Gastroesophageal sphincter (tissue), 4 donors: ENCODE measurements at regions not wholly inside any gene's neighbourhood (a gene's known extent, or its start where the extent isn't known, plus 50 kb on each side); places are given as distances from the start of the nearest gene placed in this dataset.

Source experiments
- ATAC-seq: fragments of 150-250 bp; one replicate; pipeline ENCODE4 v1.9.1; 2016; ENCODE audit warnings: mild to moderate bottlenecking, moderate library complexity
- H3K27ac ChIP-seq, 4 donors: fragments of 200-600 bp; sonication (generic) in 3 of 4; 1 replicate in 3 of 4; 2 replicates in 1 of 4; pipeline ENCODE4 v1.5.1; 2016 to 2019
- H3K27me3 ChIP-seq: fragments of 200-600 bp; sonication (generic); one replicate; pipeline ENCODE4 v1.5.1; 2019
- H3K36me3 ChIP-seq, 2 donors: fragments of 200-600 bp; sonication (generic); one replicate each; pipeline ENCODE4 v1.5.1; 2019; ENCODE audit warnings: control low read depth in 1 of 2
- H3K4me1 ChIP-seq, 3 donors: fragments of 200-600 bp; sonication (generic); 1 replicate in 2 of 3; 2 replicates in 1 of 3; pipeline ENCODE4 v1.5.1; 2016 to 2019; ENCODE audit warnings: control low read depth in 2 of 3
- H3K4me3 ChIP-seq, 2 donors: fragments of 200-600 bp; sonication (generic); one replicate each; pipeline ENCODE4 v1.5.1; 2019; ENCODE audit warnings: mild to moderate bottlenecking in 1 of 2, moderate library complexity in 1 of 2
- H3K9me3 ChIP-seq, 3 donors: fragments of 200-600 bp; sonication (generic); one replicate each; pipeline ENCODE4 v1.5.1; 2017 to 2019; ENCODE audit warnings: control low read depth in 2 of 3
- EP300 ChIP-seq: sonication (generic); formaldehyde crosslinking; IDR thresholded peaks from one replicate; pipeline ENCODE4 v1.6.1; 2017; ENCODE audit warnings: antibody characterized with exemption, mild to moderate bottlenecking
- POLR2A ChIP-seq, 2 donors: fragments of 450-650 bp; IDR thresholded peaks; one replicate each; pipeline ENCODE4 v1.6.1; 2017; ENCODE audit warnings: antibody characterized with exemption in 2 of 2, mild to moderate bottlenecking in 2 of 2, moderate library complexity in 1 of 2
- POLR2AphosphoS5 ChIP-seq: sonication (generic); formaldehyde crosslinking; IDR thresholded peaks from one replicate; pipeline ENCODE4 v1.6.1; 2017; ENCODE audit warnings: antibody characterized with exemption
- WGBS, 2 donors: methylation state at CpG; one replicate each; pipeline ENCODE4 v1.1.5; 2018; ENCODE audit warnings: low coverage in 1 of 2; 5-methylcytosine and 5-hydroxymethylcytosine counted together
- TF ChIP-seq, protein P1 (sequence below), 4 experiments: fragments of 200-600 bp in 2 of 4; fragments of 450-650 bp in 2 of 4; sonication (generic) in 1 of 4; IDR thresholded peaks; one replicate each; pipeline ENCODE4 v1.5.1; 2017 to 2019; ENCODE audit warnings: antibody characterized with exemption in 4 of 4, mild to moderate bottlenecking in 2 of 4, moderate library complexity in 2 of 4

DNA sequence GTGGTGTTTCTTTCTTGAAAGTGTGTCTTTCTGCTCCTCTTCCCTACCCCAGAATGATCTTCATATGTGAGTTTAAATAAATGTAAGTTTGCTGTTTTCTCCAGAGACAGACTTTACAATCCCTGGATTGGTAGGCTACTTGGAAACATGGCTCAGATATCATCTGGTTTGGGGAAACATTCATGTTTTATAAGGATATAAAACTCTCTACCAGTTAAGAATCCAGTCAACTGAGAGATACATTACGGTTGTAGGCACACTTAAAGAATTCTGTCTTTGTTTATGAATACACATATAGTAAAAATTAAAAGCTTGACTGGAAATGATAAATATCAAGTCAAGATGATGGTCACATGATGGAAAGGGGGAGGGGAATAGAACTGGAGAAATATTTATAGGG, 739.3 kb downstream of the SLC4A3 start:
- no peaks in the 10 kb centered on the region for H3K9me3 ChIP-seq
- TF ChIP-seq, protein P1, sequence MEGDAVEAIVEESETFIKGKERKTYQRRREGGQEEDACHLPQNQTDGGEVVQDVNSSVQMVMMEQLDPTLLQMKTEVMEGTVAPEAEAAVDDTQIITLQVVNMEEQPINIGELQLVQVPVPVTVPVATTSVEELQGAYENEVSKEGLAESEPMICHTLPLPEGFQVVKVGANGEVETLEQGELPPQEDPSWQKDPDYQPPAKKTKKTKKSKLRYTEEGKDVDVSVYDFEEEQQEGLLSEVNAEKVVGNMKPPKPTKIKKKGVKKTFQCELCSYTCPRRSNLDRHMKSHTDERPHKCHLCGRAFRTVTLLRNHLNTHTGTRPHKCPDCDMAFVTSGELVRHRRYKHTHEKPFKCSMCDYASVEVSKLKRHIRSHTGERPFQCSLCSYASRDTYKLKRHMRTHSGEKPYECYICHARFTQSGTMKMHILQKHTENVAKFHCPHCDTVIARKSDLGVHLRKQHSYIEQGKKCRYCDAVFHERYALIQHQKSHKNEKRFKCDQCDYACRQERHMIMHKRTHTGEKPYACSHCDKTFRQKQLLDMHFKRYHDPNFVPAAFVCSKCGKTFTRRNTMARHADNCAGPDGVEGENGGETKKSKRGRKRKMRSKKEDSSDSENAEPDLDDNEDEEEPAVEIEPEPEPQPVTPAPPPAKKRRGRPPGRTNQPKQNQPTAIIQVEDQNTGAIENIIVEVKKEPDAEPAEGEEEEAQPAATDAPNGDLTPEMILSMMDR (IDR thresholded peaks at IDR 0.05): no peak
- TF ChIP-seq POLR2A (IDR thresholded peaks at IDR 0.05) (no peak), POLR2AphosphoS5 (no peak), EP300 (no peak)
- no peaks in the 10 kb centered on the region for H3K4me1 ChIP-seq
- no peak overlapping the region for H3K4me3 ChIP-seq
- H3K27me3 ChIP-seq: no peaks in the 10 kb centered on the region
- 88 to 100% methylated on average over 1 of the region's 1 CpG for WGBS, 2 donors
- H3K27ac ChIP-seq: no peak overlapping the region
- ATAC-seq: no peak
- H3K36me3 ChIP-seq: no peaks in the 10 kb centered on the region

DNA sequence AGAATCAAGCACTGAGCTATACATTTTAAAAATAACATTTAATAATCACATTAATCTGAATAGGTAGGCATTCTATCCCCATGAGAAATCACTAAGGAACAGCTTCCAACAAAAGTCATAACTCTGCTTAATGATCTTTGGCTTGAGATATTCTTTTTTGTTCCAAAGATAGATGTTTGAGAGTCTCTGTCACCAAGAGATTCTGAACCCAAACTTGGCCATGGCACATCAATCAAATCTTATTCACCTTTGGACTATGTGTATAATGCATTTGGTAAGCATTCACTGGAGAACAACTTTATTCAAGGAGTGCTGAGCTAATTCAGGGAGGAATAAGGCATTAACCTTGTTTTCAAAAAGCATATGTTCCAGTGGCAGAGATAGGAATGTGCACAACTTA, 743.3 kb downstream of the SLC4A3 start:
- Histone ChIP-seq H3K4me1 (no peaks in the 10 kb centered on the region), H3K9me3 (no peaks in the 10 kb centered on the region), H3K27ac (no peak overlapping the region), H3K27me3 (no peaks in the 10 kb centered on the region), H3K4me3 (no peak overlapping the region), H3K36me3 (no peaks in the 10 kb centered on the region)
- TF ChIP-seq EP300 (no peak), POLR2A (IDR thresholded peaks at IDR 0.05) (no peak)
- TF ChIP-seq, protein P1 (IDR thresholded peaks at IDR 0.05): no peak
- ATAC-seq: no peak

DNA sequence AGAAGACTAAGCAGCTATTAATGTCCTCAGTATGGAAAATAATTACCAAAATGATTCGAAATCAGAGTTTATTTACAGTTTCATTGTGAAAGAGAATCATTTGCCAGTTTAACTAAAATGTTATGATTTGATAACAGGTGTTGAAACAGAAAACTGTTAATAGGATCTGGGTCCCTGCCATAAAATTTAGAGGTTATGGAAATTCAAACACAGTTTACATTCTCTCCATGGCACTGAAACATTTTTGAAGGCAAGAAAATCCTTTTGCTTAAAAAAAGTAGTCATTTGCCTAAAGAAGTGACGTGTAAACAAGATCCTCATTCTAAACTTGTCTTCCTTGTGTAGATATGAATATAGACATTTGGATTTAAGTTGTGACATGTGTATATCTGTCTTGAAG, 743.8 kb downstream of the SLC4A3 start:
- Histone ChIP-seq H3K4me3 (no peak overlapping the region), H3K27me3 (no peaks in the 10 kb centered on the region), H3K27ac (no peak overlapping the region), H3K36me3 (no peaks in the 10 kb centered on the region), H3K4me1 (no peaks in the 10 kb centered on the region), H3K9me3 (no peaks in the 10 kb centered on the region)
- no peak for TF ChIP-seq POLR2A (IDR thresholded peaks at IDR 0.05)
- TF ChIP-seq, protein P1 (IDR thresholded peaks at IDR 0.05): no peak
- TF ChIP-seq EP300: no peak
- TF ChIP-seq POLR2AphosphoS5: no peak
- no peak for ATAC-seq
- 20 to 33% methylated on average over 2 of the region's 2 CpGs for WGBS, 2 donors

DNA sequence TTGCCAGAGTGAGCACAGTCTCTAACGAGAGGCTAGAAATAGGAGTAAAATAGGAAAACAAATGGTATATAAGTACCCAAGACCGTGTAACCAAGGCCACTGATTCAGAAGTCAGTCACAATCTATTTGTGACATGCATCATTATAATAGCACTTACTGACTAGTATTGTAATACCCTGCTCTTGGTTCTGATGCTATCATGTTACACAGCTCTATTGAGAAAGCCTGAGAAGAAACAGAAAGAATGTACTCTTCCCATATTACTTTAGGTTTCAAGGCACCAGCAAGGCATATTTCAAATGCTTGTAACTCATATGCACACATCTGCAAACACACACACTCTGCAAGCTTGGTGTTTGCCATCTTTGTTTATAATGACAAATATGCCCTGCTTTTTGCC, 746.4 kb downstream of the SLC4A3 start:
- WGBS, 2 donors: 39 to 68% methylated on average over 2 of the region's 2 CpGs
- H3K27me3 ChIP-seq: no peaks in the 10 kb centered on the region
- no peaks in the 10 kb centered on the region for H3K36me3 ChIP-seq
- no peak for ATAC-seq
- no peak overlapping the region for H3K27ac ChIP-seq
- H3K4me3 ChIP-seq: no peak overlapping the region
- no peaks in the 10 kb centered on the region for H3K4me1 ChIP-seq
- no peak for TF ChIP-seq POLR2A (IDR thresholded peaks at IDR 0.05)
- TF ChIP-seq POLR2AphosphoS5: no peak
- TF ChIP-seq, protein P1 (IDR thresholded peaks at IDR 0.05): no peak
- no peak for TF ChIP-seq EP300
- H3K9me3 ChIP-seq: no peaks in the 10 kb centered on the region

DNA sequence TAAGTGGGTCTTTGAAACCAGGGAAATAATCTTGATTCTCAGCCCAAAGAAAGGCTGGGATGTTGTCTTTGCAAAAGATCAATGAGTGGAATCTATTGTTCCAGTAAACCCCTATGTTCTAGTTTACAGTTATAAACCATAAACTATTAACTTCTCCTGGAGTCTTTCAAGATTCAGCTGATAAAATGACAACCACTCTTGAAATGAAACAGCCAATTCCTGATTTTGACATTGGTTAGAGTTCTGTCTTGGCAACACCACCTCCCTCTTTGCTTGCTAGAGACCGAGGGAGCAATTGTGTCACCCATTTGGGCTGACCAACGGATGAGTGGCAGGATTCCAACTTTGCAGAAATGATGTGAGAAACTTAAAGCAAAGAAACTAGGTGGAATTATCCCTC, 746.9 kb downstream of the SLC4A3 start:
- Histone ChIP-seq H3K4me1 (no peaks in the 10 kb centered on the region), H3K36me3 (no peaks in the 10 kb centered on the region), H3K4me3 (no peak overlapping the region), H3K27ac (no peak overlapping the region), H3K9me3 (no peaks in the 10 kb centered on the region), H3K27me3 (no peaks in the 10 kb centered on the region)
- TF ChIP-seq EP300 (no peak), POLR2AphosphoS5 (no peak), POLR2A (IDR thresholded peaks at IDR 0.05) (no peak)
- TF ChIP-seq, protein P1 (IDR thresholded peaks at IDR 0.05): no peak
- 45% methylated on average over 2 of the region's 2 CpGs; no CpG with 5 or more reads in 1 of the 2 donors for WGBS, 2 donors
- ATAC-seq: no peak
